OCI-M1 (cell line): ENCODE measurements at regions not wholly inside any gene's neighbourhood (a gene's known extent, or its start where the extent isn't known, plus 50 kb on each side); places are given as distances from the start of the nearest gene placed in this dataset.
"Not testable (repeated sequence)": the region's sequence is repeated elsewhere in the genome, so short reads cannot be mapped to it uniquely, and the experiment has no call there.

Experiments
- DNase-seq: peaks from one replicate; lab custom pipeline; 2025; lab: John Stamatoyannopoulos, UW

GRCh38 chr21:36247316-36248010 lies 72.5 kb upstream of the MORC3 start:
- DNase-seq = no peak

- no peak for DNase-seq
Observed at GRCh38 chr21:36249576-36250422, 70.2 kb upstream of the MORC3 start.

- DNase-seq = no peak
Observed at GRCh38 chr21:36250423-36251075, 69.4 kb upstream of the MORC3 start.

GRCh38 chr21:36254106-36254941 lies 65.7 kb upstream of the MORC3 start:
- no peak for DNase-seq

- DNase-seq = no peak
Observed at GRCh38 chr21:36255663-36256062, 64.3 kb upstream of the MORC3 start.

GRCh38 chr21:36257657-36258056 lies 62.3 kb upstream of the MORC3 start:
- DNase-seq = no peak

- DNase-seq = peak; percentile 95
Observed at GRCh38 chr21:36260030-36260787, 59.8 kb upstream of the MORC3 start.

GRCh38 chr21:36260802-36261201 lies 59.2 kb upstream of the MORC3 start:
- no peak for DNase-seq

GRCh38 chr21:36261459-36261858 lies 58.5 kb upstream of the MORC3 start:
- DNase-seq = no peak

GRCh38 chr21:36263797-36264196 lies 56.2 kb upstream of the MORC3 start:
- DNase-seq = no peak

GRCh38 chr21:36265431-36265830 lies 54.6 kb upstream of the MORC3 start:
- no peak for DNase-seq

GRCh38 chr21:36267828-36268227 lies 52.2 kb upstream of the MORC3 start:
- peak; percentile 74 for DNase-seq

GRCh38 chr21:36268264-36268663 lies 51.7 kb upstream of the MORC3 start:
- DNase-seq = not testable (repeated sequence)
